CD4-positive, alpha-beta memory T cell (primary cell): ENCODE measurements at regions not wholly inside any gene's neighbourhood (a gene's known extent, or its start where the extent isn't known, plus 50 kb on each side); places are given as distances from the start of the nearest gene placed in this dataset.

Experiments used
- CTCF ChIA-PET: fragments of 350-600 bp; sonication (Branson Sonifier 250); formaldehyde crosslinking; loops from one replicate; lab custom pipeline; 2021; ENCODE audit warnings: inconsistent platforms; ENCODE audit not compliant: partially characterized antibody; lab: Charles Lee
- POLR2A ChIA-PET: fragments of 350-600 bp; sonication (Branson Sonifier 250); formaldehyde crosslinking; loops from one replicate; lab custom pipeline; 2021; ENCODE audit not compliant: partially characterized antibody; lab: Charles Lee
- DNase-seq, 5 donors: peaks; one replicate each; pipeline versions ENCODE4 v3.0.0 to v3.0.0-alpha.2; 2020 to 2022; ENCODE audit warnings: mixed read lengths in 1 of 5
- H3K27ac ChIP-seq: one replicate; pipeline ENCODE4 v1.7.0; 2013; ENCODE audit warnings: low read depth, low read length
- H3K27me3 ChIP-seq: 2 replicates; pipeline ENCODE4 v1.7.0; 2013; ENCODE audit warnings: mild to moderate bottlenecking, low read length, moderate library complexity; ENCODE audit not compliant: insufficient read depth
- H3K36me3 ChIP-seq: 2 replicates; pipeline ENCODE4 v1.7.0; 2013; ENCODE audit warnings: mild to moderate bottlenecking, low read length, moderate library complexity; ENCODE audit not compliant: insufficient read depth
- H3K4me1 ChIP-seq: 2 replicates; pipeline ENCODE4 v1.7.0; 2013; ENCODE audit warnings: mild to moderate bottlenecking, low read length, moderate library complexity; ENCODE audit not compliant: insufficient read depth
- H3K4me3 ChIP-seq, 2 donors: one replicate each; pipeline ENCODE4 v1.7.0; 2013; ENCODE audit warnings: low read length in 2 of 2, mild to moderate bottlenecking in 1 of 2
- H3K9me3 ChIP-seq, 2 donors: one replicate each; pipeline ENCODE4 v1.7.0; 2013; ENCODE audit warnings: low read length in 2 of 2, control low read depth in 1 of 2; ENCODE audit not compliant: control insufficient read depth in 1 of 2
- H3K27ac Mint-ChIP-seq, 7 donors: one replicate each; pipeline ENCODE4 v1.8.0; 2020 to 2021; ENCODE audit warnings: mixed read lengths in 7 of 7, mild to moderate bottlenecking in 6 of 7, inconsistent platforms in 3 of 7, moderate library complexity in 3 of 7
- H3K27me3 Mint-ChIP-seq, 2 donors: one replicate each; pipeline ENCODE4 v1.8.0; 2020 to 2021; ENCODE audit warnings: mixed read lengths in 2 of 2
- H3K36me3 Mint-ChIP-seq, 2 donors: one replicate each; pipeline ENCODE4 v1.8.0; 2020 to 2021; ENCODE audit warnings: mixed read lengths in 2 of 2, inconsistent platforms in 1 of 2, mild to moderate bottlenecking in 1 of 2
- H3K4me1 Mint-ChIP-seq, 4 donors: one replicate each; pipeline ENCODE4 v1.8.0; 2020 to 2021; ENCODE audit warnings: mixed read lengths in 4 of 4, mild to moderate bottlenecking in 1 of 4
- H3K4me3 Mint-ChIP-seq, 8 donors: one replicate each; pipeline ENCODE4 v1.8.0; 2020 to 2021; ENCODE audit warnings: mixed read lengths in 8 of 8, mild to moderate bottlenecking in 7 of 8, moderate library complexity in 6 of 8, inconsistent platforms in 3 of 8
- H3K9me3 Mint-ChIP-seq, 8 donors: one replicate each; pipeline ENCODE4 v1.8.0; 2020 to 2021; ENCODE audit warnings: mixed read lengths in 8 of 8, mild to moderate bottlenecking in 5 of 8, inconsistent platforms in 3 of 8, moderate library complexity in 1 of 8
- intact Hi-C: fragments of 100-400 bp; cut with micrococcal nuclease; formaldehyde crosslinking; loops from one replicate; pipeline ENCODE4 v1.15.1; 2023

GRCh38 chr3:120544361-120544760 is 51.8 kb upstream of the NDUFB4 start:
- H3K9me3 ChIP-seq, result peaks cover 0 to 5% of the 10 kb centered on the region in 2 donors
- no peaks in the 10 kb centered on the region for H3K36me3 ChIP-seq
- H3K9me3 Mint-ChIP-seq, result peaks cover 8 to 50% (median 41%) of the 10 kb centered on the region in 8 donors
- H3K27ac Mint-ChIP-seq, result no peak overlapping the region
- ChIA-PET POLR2A (no interaction called here), CTCF (interaction anchor here (2.9 to 6.3 kb wide), 2 partner anchors 15 to 251 kb away, joined by 7 to 60 read pairs; no protein-coding TSS in a partner anchor)
- H3K4me1 ChIP-seq, result no peaks in the 10 kb centered on the region
- no peaks in the 10 kb centered on the region for H3K4me1 Mint-ChIP-seq
- no peak overlapping the region for H3K27ac ChIP-seq
- H3K36me3 Mint-ChIP-seq, result peaks cover 0 to 5% of the 10 kb centered on the region in 2 donors
- no peak overlapping the region for H3K4me3 ChIP-seq
- intact Hi-C loops, result no loop called here
- DNase-seq, result no peak
- no peaks in the 10 kb centered on the region for H3K27me3 ChIP-seq
- H3K4me3 Mint-ChIP-seq, result no peak overlapping the region
- H3K27me3 Mint-ChIP-seq, result peaks cover 12 to 18% of the 10 kb centered on the region in 2 donors

DNA sequence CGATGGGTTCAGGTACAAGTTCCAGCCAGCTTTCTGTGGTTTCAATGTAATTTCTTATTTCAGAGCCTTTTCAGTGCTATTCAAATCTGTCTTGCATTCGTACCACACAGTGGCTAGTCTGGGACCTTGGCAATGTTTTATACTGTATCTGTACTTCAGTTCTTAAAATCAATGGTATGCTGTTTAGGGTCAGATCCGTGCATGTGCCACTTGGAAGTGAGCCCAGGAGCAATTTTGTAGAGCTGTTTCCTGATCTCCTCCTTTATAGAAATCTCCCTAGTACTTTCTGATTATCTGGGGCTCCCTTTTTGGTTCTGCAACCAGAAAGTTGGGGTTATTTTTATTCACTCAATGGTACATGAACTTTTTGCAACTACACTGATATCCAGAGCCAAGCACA is 59.5 kb upstream of the NDUFB4 start:
- H3K4me1 Mint-ChIP-seq, result no peaks in the 10 kb centered on the region
- intact Hi-C loops, result no loop called here
- no peak overlapping the region for H3K27ac Mint-ChIP-seq
- Histone ChIP-seq H3K27ac (no peak overlapping the region), H3K4me1 (no peaks in the 10 kb centered on the region), H3K27me3 (no peaks in the 10 kb centered on the region), H3K9me3 (no peaks in the 10 kb centered on the region), H3K36me3 (no peaks in the 10 kb centered on the region), H3K4me3 (no peak overlapping the region)
- peaks cover 8 to 12% of the 10 kb centered on the region in 2 donors for H3K27me3 Mint-ChIP-seq
- H3K36me3 Mint-ChIP-seq, result peaks cover 0 to 6% of the 10 kb centered on the region in 2 donors
- DNase-seq, result no peak
- ChIA-PET CTCF (no interaction called here), POLR2A (no interaction called here)
- no peak overlapping the region for H3K4me3 Mint-ChIP-seq
- H3K9me3 Mint-ChIP-seq, result peaks cover 10 to 48% (median 36%) of the 10 kb centered on the region in 8 donors

- Mint-ChIP-seq H3K36me3 (no peaks in the 10 kb centered on the region), H3K27ac (no peak overlapping the region), H3K4me1 (peaks cover 0 to 4% (median 3%) of the 10 kb centered on the region in 4 donors), H3K4me3 (no peak overlapping the region), H3K27me3 (peaks cover 10 to 12% of the 10 kb centered on the region in 2 donors), H3K9me3 (peaks cover 0 to 18% (median 6%) of the 10 kb centered on the region in 8 donors)
- Histone ChIP-seq H3K4me1 (no peaks in the 10 kb centered on the region), H3K27me3 (no peaks in the 10 kb centered on the region), H3K27ac (no peak overlapping the region), H3K9me3 (no peaks in the 10 kb centered on the region), H3K4me3 (no peak overlapping the region), H3K36me3 (no peaks in the 10 kb centered on the region)
- CTCF ChIA-PET, result no interaction called here
- no peak for DNase-seq
- POLR2A ChIA-PET, result no interaction called here
- intact Hi-C loops, result no loop called here
Measured at GRCh38 chr3:120532969-120533368, 63.2 kb upstream of the NDUFB4 start.

GRCh38 chr3:120528163-120528562 is 68.0 kb upstream of the NDUFB4 start:
- POLR2A ChIA-PET, result no interaction called here
- no peak overlapping the region for H3K4me3 ChIP-seq
- no peak for DNase-seq
- no peaks in the 10 kb centered on the region for H3K36me3 ChIP-seq
- H3K9me3 Mint-ChIP-seq, result peaks cover 0 to 4% (median 2%) of the 10 kb centered on the region in 8 donors
- H3K27me3 Mint-ChIP-seq, result peaks cover 4 to 10% of the 10 kb centered on the region in 2 donors
- intact Hi-C loops, result no loop called here
- CTCF ChIA-PET, result interaction anchor here (0.9 kb wide), 1 partner anchor 30 kb away, joined by 4 read pairs; no protein-coding TSS in a partner anchor
- H3K4me3 Mint-ChIP-seq, result no peak overlapping the region
- peaks cover 0 to 4% (median 3%) of the 10 kb centered on the region in 4 donors for H3K4me1 Mint-ChIP-seq
- H3K36me3 Mint-ChIP-seq, result no peaks in the 10 kb centered on the region
- H3K27me3 ChIP-seq, result no peaks in the 10 kb centered on the region
- no peaks in the 10 kb centered on the region for H3K9me3 ChIP-seq
- H3K4me1 ChIP-seq, result no peaks in the 10 kb centered on the region
- H3K27ac ChIP-seq, result no peak overlapping the region
- H3K27ac Mint-ChIP-seq, result peak overlapping the region in 1 of 7 donors; percentile 58

GRCh38 chr3:120526011-120526870 is 69.9 kb upstream of the NDUFB4 start:
- Histone ChIP-seq H3K4me3 (no peak overlapping the region), H3K4me1 (no peaks in the 10 kb centered on the region), H3K27me3 (no peaks in the 10 kb centered on the region), H3K9me3 (no peaks in the 10 kb centered on the region), H3K36me3 (no peaks in the 10 kb centered on the region), H3K27ac (no peak overlapping the region)
- ChIA-PET CTCF (no interaction called here), POLR2A (no interaction called here)
- Mint-ChIP-seq H3K36me3 (no peaks in the 10 kb centered on the region), H3K27me3 (peaks cover 0 to 12% of the 10 kb centered on the region in 2 donors), H3K9me3 (no peaks in the 10 kb centered on the region), H3K4me1 (peaks cover 0 to 4% (median 3%) of the 10 kb centered on the region in 4 donors), H3K4me3 (no peak overlapping the region), H3K27ac (no peak overlapping the region)
- intact Hi-C loops, result no loop called here
- DNase-seq, result no peak

GRCh38 chr3:120524171-120524923 is 71.8 kb upstream of the NDUFB4 start:
- H3K4me3 ChIP-seq, result no peak overlapping the region
- DNase-seq, result no peak
- Mint-ChIP-seq H3K4me1 (peaks cover 0 to 4% (median 3%) of the 10 kb centered on the region in 4 donors), H3K36me3 (no peaks in the 10 kb centered on the region), H3K4me3 (no peak overlapping the region), H3K9me3 (no peaks in the 10 kb centered on the region), H3K27me3 (peaks cover 0 to 6% of the 10 kb centered on the region in 2 donors), H3K27ac (no peak overlapping the region)
- ChIA-PET POLR2A (no interaction called here), CTCF (no interaction called here)
- intact Hi-C loops, result no loop called here
- H3K4me1 ChIP-seq, result no peaks in the 10 kb centered on the region
- no peaks in the 10 kb centered on the region for H3K27me3 ChIP-seq
- no peaks in the 10 kb centered on the region for H3K9me3 ChIP-seq
- no peak overlapping the region for H3K27ac ChIP-seq
- no peaks in the 10 kb centered on the region for H3K36me3 ChIP-seq

- POLR2A ChIA-PET, result no interaction called here
- Histone ChIP-seq H3K4me1 (no peaks in the 10 kb centered on the region), H3K27me3 (no peaks in the 10 kb centered on the region), H3K36me3 (no peaks in the 10 kb centered on the region), H3K27ac (no peak overlapping the region), H3K9me3 (no peaks in the 10 kb centered on the region), H3K4me3 (no peak overlapping the region)
- Mint-ChIP-seq H3K9me3 (peaks cover 0 to 4% (median 0%) of the 10 kb centered on the region in 8 donors), H3K4me3 (no peak overlapping the region), H3K4me1 (no peaks in the 10 kb centered on the region), H3K36me3 (peaks cover 0 to 1% of the 10 kb centered on the region in 2 donors), H3K27ac (peak overlapping the region in 1 of 7 donors; percentile 11), H3K27me3 (peaks cover 17 to 26% of the 10 kb centered on the region in 2 donors)
- intact Hi-C loops, result no loop called here
- CTCF ChIA-PET, result interaction anchor here (0.7 kb wide), 1 partner anchor 43 kb away, joined by 3 read pairs; no protein-coding TSS in a partner anchor
- DNase-seq, result no peak
Measured at GRCh38 chr3:120516136-120516535, 65.3 kb upstream of the FSTL1 start.
